ENCODE measurements at regions not wholly inside any gene's neighbourhood (a gene's known extent, or its start where the extent isn't known, plus 50 kb on each side); places are given as distances from the start of the nearest gene placed in this dataset.

DNA sequence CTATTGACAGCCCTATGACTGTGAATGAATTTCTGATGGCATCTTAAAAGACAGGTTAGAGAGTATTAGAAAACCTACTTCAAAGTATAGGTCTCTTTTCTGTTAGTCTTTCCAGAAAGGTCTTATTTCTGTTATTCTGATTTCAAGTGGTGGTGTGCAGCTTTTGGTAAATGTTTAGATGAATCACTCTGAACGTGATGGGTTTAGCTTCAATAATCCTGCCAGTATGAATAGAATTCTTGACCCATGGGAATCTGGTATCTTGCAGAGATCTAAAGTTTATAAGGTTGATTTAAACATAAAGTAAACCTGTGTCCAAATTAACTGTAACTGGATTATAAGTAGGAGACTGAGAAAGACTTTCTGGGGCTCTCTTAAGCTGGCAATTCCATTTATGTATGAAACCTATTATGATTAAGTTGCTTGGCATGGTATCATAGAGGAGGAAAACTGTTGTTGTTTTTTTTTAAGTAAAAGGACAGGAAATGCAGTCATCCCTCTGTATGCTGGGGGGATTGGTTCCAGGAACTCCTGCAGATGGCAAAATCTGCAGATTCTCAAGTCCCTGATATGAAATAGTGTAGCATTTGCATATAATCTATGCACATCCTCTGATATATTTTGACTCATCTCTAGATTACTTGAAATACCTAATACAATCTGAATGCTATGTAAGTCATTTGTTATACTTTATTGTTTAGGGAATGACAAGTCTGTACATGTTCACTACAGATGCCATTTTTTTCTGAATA is 77.0 kb upstream of the ADAMTS19 start:
- TF ChIP-seq, protein P1, sequence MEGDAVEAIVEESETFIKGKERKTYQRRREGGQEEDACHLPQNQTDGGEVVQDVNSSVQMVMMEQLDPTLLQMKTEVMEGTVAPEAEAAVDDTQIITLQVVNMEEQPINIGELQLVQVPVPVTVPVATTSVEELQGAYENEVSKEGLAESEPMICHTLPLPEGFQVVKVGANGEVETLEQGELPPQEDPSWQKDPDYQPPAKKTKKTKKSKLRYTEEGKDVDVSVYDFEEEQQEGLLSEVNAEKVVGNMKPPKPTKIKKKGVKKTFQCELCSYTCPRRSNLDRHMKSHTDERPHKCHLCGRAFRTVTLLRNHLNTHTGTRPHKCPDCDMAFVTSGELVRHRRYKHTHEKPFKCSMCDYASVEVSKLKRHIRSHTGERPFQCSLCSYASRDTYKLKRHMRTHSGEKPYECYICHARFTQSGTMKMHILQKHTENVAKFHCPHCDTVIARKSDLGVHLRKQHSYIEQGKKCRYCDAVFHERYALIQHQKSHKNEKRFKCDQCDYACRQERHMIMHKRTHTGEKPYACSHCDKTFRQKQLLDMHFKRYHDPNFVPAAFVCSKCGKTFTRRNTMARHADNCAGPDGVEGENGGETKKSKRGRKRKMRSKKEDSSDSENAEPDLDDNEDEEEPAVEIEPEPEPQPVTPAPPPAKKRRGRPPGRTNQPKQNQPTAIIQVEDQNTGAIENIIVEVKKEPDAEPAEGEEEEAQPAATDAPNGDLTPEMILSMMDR (IDR thresholded peaks at IDR 0.05; ENCODE audit: extremely low read depth in 1 of 2, insufficient read depth in 1 of 2, low read depth in 1 of 2, low read length in 2 of 2) = no peak
- TF ChIP-seq EZH2 (IDR thresholded peaks at IDR 0.05; ENCODE audit: borderline replicate concordance, low read depth, low read length, severe bottlenecking) (no peak), JUN (IDR thresholded peaks at IDR 0.05; ENCODE audit: borderline replicate concordance, insufficient read depth, insufficient read length, low read depth) (no peak), POLR2A (IDR thresholded peaks at IDR 0.05; ENCODE audit: low read depth, low read length) (no peak), POLR2AphosphoS5 (IDR thresholded peaks at IDR 0.05; ENCODE audit: insufficient read depth, low read depth, low read length) (no peak), GATA2 (IDR thresholded peaks at IDR 0.05; ENCODE audit: insufficient read depth, insufficient read length, low read depth, low read length) (no peak), MYC (IDR thresholded peaks at IDR 0.05; ENCODE audit: low read depth, low read length) (no peak)
- TF ChIP-seq, protein P2, sequence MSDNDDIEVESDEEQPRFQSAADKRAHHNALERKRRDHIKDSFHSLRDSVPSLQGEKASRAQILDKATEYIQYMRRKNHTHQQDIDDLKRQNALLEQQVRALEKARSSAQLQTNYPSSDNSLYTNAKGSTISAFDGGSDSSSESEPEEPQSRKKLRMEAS (IDR thresholded peaks at IDR 0.05; ENCODE audit: insufficient read depth, insufficient read length) = no peak
